GM13976 (cell line): ENCODE measurements at regions not wholly inside any gene's neighbourhood (a gene's known extent, or its start where the extent isn't known, plus 50 kb on each side); places are given as distances from the start of the nearest gene placed in this dataset.

Experiments used
- DNase-seq: peaks from one replicate; pipeline ENCODE4 v3.0.0; 2012; ENCODE audit warnings: low spot score
- in situ Hi-C: fragments of 300-500 bp; cut with MboI; formaldehyde crosslinking; loops from one replicate; pipeline ENCODE4 v1.12.0; 2022; ENCODE audit warnings: low sequenced_read_pairs, mixed read lengths, inconsistent platforms; ENCODE audit not compliant: unreplicated experiment
- TF ChIP-seq, protein P1 (sequence below): IDR thresholded peaks from 2 replicates; pipeline ENCODE4 v1.5.1; 2012; ENCODE audit warnings: borderline replicate concordance, mild to moderate bottlenecking; ENCODE audit not compliant: insufficient read depth; ENCODE audit errors: extremely low read depth, missing control alignments, control extremely low read depth

DNA sequence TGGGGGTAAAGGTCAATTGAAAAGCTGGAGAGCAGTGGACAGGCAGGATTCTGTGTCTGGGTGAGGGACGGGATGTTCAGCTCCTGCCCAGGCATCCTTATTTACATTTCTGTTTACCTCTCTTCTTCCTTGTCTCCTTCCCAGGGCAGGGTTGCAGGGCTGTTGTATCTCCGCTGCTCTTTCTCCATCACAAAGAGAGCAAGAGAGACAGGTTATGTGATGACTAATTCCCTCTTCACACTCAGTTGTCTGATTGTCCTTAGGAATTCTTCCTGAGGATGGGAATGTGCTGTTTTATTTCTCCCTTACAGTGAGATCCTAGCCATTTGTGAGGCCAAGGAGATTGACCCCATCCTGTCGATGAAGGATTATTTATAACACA, 104.9 kb downstream of the VPREB1 start:
- in situ Hi-C loops = loop anchor here (5.0 kb wide), 1 partner anchor 48 kb away; no protein-coding TSS in a partner anchor
- DNase-seq = no peak
- TF ChIP-seq, protein P1, sequence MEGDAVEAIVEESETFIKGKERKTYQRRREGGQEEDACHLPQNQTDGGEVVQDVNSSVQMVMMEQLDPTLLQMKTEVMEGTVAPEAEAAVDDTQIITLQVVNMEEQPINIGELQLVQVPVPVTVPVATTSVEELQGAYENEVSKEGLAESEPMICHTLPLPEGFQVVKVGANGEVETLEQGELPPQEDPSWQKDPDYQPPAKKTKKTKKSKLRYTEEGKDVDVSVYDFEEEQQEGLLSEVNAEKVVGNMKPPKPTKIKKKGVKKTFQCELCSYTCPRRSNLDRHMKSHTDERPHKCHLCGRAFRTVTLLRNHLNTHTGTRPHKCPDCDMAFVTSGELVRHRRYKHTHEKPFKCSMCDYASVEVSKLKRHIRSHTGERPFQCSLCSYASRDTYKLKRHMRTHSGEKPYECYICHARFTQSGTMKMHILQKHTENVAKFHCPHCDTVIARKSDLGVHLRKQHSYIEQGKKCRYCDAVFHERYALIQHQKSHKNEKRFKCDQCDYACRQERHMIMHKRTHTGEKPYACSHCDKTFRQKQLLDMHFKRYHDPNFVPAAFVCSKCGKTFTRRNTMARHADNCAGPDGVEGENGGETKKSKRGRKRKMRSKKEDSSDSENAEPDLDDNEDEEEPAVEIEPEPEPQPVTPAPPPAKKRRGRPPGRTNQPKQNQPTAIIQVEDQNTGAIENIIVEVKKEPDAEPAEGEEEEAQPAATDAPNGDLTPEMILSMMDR = no peak

DNA sequence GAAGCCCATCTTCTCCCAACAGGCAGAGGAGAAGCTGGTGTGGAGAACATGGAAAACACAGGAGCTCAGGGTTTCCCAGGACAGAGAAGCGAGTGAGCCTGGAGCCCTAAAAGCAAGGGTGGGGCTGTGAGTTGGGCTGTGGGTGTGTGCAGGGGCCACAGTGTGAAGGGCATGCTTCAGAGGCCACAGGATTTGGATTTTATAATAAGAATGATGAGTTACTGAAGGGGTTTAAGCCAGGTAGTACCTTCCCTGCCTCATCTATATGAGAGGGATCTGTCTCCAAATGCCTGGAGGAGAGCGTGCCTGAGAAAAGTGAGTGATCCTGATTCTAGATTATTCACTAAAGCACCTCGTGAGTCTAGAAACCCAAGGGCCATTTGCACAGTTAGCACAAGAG, 106.8 kb downstream of the VPREB1 start:
- DNase-seq = no peak
- in situ Hi-C loops = loop anchor here (25.0 kb wide), 1 partner anchor 586 kb away; no protein-coding TSS in a partner anchor
- TF ChIP-seq, protein P1 = no peak

- in situ Hi-C loops = loop anchor here (25.0 kb wide), 1 partner anchor 585 kb away; no protein-coding TSS in a partner anchor
- DNase-seq = no peak
- TF ChIP-seq, protein P1 = no peak
These were observed 107.9 kb downstream of the VPREB1 start for GRCh38 chr22:22352371-22352999.

- TF ChIP-seq, protein P1 = no peak
- no peak for DNase-seq
- in situ Hi-C loops = loop anchor here (25.0 kb wide), 1 partner anchor 582 kb away; no protein-coding TSS in a partner anchor
These were observed 110.7 kb downstream of the VPREB1 start for GRCh38 chr22:22355096-22355834.

DNA sequence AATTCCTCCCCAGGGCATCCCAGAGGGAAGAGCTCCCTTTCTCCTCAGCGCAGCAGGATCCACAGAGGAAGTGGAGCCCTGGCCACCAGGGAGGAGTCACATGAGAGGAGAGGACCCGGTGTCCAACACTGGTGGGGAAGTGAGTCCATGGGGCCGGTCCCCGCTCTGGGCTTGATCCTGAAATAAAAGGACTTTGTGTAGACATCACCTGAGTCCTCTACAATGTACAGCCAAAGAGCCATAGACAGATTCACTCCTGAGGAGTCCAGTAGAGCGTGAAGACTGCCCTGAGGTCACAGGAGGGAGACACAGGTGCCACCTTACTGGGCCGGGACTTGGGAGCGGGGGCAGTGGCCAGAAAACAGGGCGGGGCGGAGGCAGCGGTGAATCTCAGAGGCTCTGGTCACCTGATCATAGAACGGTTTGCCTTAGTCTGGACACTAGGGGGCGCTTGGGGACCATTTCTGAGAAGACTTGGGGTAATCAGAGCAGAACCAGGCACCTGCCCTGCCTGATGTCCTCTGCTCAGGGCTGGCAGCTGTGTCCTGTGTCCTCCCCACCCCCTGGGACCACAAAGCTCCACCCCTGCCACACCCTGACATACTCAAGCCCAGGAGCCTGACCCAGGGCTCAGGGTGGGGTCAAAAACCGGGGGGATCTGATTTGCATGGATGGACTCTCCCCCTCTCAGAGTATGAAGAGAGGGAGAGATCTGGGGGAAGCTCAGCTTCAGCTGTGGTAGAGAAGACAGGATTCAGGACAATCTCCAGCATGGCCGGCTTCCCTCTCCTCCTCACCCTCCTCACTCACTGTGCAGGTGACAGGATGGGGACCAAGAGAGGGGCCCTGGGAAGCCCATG, 112.7 kb downstream of the VPREB1 start:
- TF ChIP-seq, protein P1 = peak; percentile 77
- DNase-seq = peak; percentile 93

DNA sequence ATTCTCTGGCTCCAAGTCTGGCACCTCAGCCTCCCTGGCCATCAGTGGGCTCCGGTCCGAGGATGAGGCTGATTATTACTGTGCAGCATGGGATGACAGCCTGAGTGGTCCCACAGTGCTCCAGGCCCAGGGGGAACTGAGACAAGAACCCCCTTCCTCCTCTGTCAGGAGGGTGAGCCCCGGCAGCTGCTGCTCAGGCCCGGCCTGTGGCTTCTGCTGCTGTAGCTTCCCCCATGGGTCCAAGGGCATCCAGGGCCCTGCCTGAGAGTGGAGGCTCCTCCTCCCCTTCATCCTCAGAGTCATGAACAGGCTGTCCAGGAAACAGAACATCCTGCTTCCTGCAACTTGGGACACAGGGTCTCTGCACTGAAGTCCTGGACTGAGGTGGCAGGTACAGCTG, 113.6 kb downstream of the VPREB1 start:
- TF ChIP-seq, protein P1 = no peak
- in situ Hi-C loops = loop anchor here (25.0 kb wide), 1 partner anchor 579 kb away; no protein-coding TSS in a partner anchor
- DNase-seq = no peak

More for the DNA sequence above, 112.7 kb downstream of the VPREB1 start:
- in situ Hi-C loops = loop anchor here (25.0 kb wide), 1 partner anchor 580 kb away; no protein-coding TSS in a partner anchor
